PFSK-1 (cell line): ENCODE measurements at regions not wholly inside any gene's neighbourhood (a gene's known extent, or its start where the extent isn't known, plus 50 kb on each side); places are given as distances from the start of the nearest gene placed in this dataset.

Experiments
- FOXP2 ChIP-seq: optimal IDR thresholded peaks from 2 replicates; pipeline ENCODE3; 2011; ENCODE audit warnings: borderline replicate concordance, control low read depth, inconsistent platforms; ENCODE audit not compliant: insufficient read depth; ENCODE audit errors: extremely low read length, extremely low read depth
- POLR2AphosphoS5 ChIP-seq: IDR thresholded peaks from 2 replicates; pipeline ENCODE4 v1.6.1; 2012; ENCODE audit warnings: low read depth, mild to moderate bottlenecking, control low read depth, low read length, moderate library complexity
- REST ChIP-seq, 2 experiments: IDR thresholded peaks; 2 replicates each; pipeline versions ENCODE4 v1.6.1 to v1.8.0; 2011 to 2012; ENCODE audit warnings: low read depth in 2 of 2, low read length in 2 of 2, control low read depth in 1 of 2, inconsistent platforms in 1 of 2, mild to moderate bottlenecking in 1 of 2, moderate library complexity in 1 of 2; ENCODE audit not compliant: insufficient read depth in 1 of 2
- SIN3A ChIP-seq: IDR thresholded peaks from 2 replicates; pipeline ENCODE4 v1.6.1; 2012; ENCODE audit warnings: mild to moderate bottlenecking, low read length, moderate library complexity, borderline replicate concordance; ENCODE audit not compliant: insufficient read depth
- TAF1 ChIP-seq: IDR thresholded peaks from 2 replicates; pipeline ENCODE4 v1.6.1; 2012; ENCODE audit warnings: low read length, control low read depth, borderline replicate concordance; ENCODE audit not compliant: insufficient read depth

DNA sequence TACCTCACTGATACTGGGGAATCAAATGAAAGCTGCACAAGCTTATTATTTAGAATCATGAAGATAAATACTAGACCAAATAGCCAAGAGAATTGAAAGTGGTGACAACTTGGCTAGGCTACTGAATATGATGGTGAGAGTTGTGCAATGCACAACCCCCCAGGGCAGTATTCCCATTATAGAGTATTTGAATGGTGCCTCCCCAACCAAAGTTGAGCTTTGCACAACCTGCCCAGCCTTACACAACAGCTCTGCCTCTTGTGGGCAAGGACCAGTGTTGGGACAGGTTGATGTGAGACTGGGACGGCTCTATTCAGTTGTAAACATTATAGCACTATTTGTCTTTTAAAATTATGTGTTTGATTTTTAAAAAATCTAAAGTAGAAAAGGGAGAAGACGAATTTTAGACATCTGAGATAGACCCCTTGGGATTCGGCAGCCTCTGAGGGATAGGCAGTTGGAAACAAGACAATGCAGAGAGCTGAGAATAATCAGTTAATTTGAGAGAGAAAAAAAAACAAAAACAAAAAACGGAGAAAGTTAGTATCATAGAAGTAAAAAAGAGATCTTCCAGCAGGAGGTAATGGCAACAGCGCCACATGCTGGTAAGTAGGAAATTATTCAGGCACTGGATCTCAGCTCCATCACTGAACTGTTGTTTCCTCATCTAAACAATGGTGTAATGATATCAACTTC, 91.0 kb upstream of the KCNA3 start:
- TF ChIP-seq TAF1, result no peak
- TF ChIP-seq REST (IDR thresholded peaks at IDR 0.05; ENCODE audit: insufficient read depth in 1 of 2, low read depth in 2 of 2, low read length in 2 of 2), result no peak
- TF ChIP-seq POLR2AphosphoS5, result no peak
- TF ChIP-seq SIN3A, result no peak
- no peak for TF ChIP-seq FOXP2

- TF ChIP-seq POLR2AphosphoS5 (no peak), REST (IDR thresholded peaks at IDR 0.05; ENCODE audit: insufficient read depth in 1 of 2, low read depth in 2 of 2, low read length in 2 of 2) (no peak), FOXP2 (no peak), SIN3A (no peak), TAF1 (no peak)
These were observed 88.4 kb upstream of the KCNA3 start for GRCh38 chr1:110763149-110763548.

DNA sequence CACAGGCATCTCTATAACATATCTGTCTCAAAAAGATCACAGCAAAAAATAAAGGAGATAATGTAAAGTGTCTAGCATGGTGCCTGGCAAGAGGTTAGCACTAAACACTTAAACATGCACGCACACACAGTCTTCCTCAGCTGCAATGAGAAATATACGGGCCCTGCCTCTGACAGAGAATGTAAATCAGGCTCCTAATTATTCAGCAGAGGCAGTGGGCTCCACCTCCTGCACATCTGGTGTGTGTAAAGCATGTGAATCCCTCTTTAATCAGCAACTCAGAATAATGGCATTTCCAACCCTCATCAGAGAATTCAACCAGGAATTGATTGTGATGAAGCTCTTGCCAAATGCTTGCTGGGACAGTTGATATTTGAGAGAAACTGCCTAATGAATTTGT, 85.6 kb upstream of the KCNA3 start:
- TF ChIP-seq SIN3A (no peak), FOXP2 (no peak), POLR2AphosphoS5 (no peak), TAF1 (no peak), REST (IDR thresholded peaks at IDR 0.05; ENCODE audit: insufficient read depth in 1 of 2, low read depth in 2 of 2, low read length in 2 of 2) (no peak)

DNA sequence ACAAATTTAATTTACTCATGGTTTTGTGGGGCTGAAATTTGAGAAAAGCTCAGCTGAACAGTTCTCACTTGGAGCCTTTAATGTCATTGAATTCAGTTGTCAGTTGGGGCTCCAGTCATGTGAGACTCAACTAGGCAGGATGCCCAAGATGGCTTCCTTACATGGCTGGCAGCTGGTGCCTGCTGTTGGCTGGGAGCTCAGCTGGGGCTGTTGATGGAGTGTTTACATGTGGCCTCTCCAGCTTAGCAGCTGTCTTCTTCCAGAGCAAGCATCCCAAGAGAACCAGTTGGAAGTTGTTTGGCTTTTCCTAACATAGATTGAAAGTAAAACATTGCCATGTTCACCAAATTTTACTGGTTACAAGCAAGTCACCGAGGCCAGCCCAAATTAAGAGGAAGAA, 81.8 kb upstream of the KCNA3 start:
- TF ChIP-seq REST (IDR thresholded peaks at IDR 0.05; ENCODE audit: insufficient read depth in 1 of 2, low read depth in 2 of 2, low read length in 2 of 2) (no peak), POLR2AphosphoS5 (no peak), FOXP2 (no peak), SIN3A (no peak)
